Dedifferentiated amniotic fluid mesenchymal stem cell (primary cell): ENCODE measurements at regions not wholly inside any gene's neighbourhood (a gene's known extent, or its start where the extent isn't known, plus 50 kb on each side); places are given as distances from the start of the nearest gene placed in this dataset.
"Not testable (repeated sequence)": the region's sequence is repeated elsewhere in the genome, so short reads cannot be mapped to it uniquely, and the experiment has no call there.

Experiments
- DNase-seq: peaks from one replicate; pipeline ENCODE4 v3.0.0-alpha.2; 2016; ENCODE audit errors: extremely low spot score

DNA sequence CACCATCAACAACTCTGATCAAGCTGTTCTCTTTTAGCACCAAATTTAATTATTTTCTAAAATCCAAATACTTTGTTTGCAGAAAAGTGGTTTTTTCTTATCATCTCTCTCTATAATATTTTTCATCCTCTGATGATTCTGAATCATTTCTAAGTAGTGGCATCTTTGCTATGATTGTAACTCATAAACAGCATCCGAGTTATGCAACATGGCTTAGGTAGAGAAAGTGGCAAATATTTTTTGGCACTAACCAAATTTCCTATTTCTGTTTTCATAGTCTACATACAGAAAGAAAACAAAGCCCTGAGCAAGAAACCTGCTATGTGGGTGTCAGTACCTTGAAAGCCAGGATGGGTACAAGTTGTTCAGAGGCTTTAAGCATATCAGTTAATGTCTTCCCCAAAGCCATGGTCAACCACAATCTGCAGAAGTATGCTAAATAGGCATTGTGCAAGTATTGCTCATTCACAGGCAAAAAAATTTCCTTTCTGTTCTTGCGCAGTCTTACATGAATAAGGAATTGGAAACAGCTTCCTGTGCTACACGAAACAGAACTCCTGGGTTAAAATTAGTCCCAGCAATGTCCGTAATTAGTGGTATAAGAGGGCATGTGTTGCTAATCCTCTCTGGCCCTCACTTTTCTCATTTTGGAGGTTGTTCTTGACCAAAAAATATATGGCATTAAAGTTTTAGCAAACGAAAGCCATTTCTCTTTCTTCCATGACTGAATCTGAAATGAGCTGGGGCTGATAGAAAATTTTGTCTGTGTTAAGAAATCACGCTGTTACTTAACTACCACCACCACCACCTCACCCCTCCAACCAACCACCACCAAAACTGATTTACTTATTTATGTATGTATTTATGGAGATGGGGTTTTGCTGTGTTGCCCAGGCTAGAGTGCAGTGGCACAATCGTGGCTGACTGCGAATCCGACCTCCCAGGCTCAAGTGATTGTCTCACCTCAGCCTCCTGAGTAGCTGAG is 325.6 kb upstream of the MAGI2 start:
- peak; percentile 84 for DNase-seq

- no peak for DNase-seq
These were observed 322.4 kb upstream of the MAGI2 start for GRCh38 chr7:79775911-79776310.

- DNase-seq, result no peak
These were observed 320.7 kb upstream of the MAGI2 start for GRCh38 chr7:79774150-79774549.

- no peak for DNase-seq
These were observed 317.5 kb upstream of the MAGI2 start for GRCh38 chr7:79770970-79771369.

- no peak for DNase-seq
These were observed 316.6 kb upstream of the MAGI2 start for GRCh38 chr7:79770063-79770462.

DNA sequence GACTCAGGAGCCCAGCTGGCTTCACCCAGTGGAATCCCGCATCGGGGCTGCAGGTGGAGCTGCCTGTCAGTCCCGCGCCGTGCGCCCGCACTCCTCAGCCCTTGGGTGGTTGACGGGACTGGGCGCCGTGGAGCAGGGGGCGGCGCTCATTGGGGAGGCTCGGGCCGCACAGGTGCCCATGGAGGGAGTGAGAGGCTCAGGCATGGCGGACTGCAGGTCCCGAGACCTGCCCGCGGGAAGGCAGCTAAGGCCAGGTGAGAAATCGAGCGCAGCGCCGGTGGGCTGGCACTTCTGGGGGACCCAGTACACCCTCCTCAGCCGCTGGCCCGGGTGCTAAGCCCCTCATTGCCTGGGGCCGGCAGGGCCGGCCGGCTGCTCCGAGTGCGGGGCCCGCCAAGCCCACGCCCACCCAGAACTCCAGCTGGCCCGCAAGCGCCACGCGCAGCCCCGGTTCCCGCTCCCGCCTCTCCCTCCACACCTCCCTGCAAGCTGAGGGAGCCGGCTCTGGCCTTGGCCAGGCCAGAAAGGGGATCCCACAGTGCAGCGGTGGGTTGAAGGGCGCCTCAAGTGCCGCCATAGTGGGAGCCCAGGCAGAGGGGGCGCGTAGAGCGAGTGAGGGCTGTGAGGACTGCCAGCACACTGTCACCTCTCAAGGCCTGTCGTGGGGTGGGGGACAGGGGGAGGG is 314.6 kb upstream of the MAGI2 start:
- not testable (repeated sequence) for DNase-seq

DNA sequence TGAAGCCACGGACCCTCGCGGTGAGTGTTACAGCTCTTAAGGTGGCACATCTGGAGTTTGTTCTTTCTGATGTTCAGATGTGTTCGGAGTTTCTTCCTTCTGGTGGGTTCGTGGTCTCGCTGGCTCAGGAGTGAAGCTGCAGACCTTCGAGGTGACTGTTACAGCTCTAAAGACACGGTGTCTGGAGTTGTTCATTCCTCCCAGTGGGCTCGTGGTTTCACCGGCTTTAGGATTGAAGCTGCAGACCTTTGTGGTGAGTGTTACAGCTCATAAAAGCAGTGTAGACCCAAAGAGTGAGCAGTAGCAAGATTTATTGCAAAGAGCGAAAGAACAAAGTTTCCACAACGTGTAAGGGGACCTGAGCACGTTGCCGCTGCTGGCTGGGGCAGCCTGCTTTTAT is 313.7 kb upstream of the MAGI2 start:
- DNase-seq, result not testable (repeated sequence)

DNA sequence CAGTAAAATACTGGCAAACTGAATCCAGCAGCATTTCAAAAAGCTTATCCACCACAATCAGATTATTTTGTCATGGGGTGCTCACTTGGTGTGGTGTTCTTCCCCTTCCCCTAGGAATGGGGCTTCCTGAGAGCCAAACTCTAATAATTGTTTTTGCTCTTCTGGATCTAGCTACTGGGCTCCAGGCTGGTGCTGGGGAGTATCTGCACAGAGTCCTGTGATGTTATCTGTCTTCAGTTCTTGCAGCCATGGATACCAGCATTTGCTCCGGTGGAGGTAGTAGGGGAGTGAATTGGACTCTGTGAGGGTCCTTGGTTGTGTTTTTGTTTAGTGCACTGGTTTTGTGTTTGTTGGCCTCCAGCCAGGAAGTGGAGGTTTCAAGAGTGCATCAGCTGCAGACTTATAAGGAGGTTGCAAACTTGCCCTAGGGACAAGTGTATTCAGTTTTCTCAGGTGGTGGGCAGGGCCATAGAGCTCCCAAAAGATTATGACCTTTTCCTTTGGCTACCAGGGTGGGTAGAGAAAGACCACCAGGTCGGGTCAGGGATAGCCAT is 308.5 kb upstream of the MAGI2 start:
- no peak for DNase-seq

DNA sequence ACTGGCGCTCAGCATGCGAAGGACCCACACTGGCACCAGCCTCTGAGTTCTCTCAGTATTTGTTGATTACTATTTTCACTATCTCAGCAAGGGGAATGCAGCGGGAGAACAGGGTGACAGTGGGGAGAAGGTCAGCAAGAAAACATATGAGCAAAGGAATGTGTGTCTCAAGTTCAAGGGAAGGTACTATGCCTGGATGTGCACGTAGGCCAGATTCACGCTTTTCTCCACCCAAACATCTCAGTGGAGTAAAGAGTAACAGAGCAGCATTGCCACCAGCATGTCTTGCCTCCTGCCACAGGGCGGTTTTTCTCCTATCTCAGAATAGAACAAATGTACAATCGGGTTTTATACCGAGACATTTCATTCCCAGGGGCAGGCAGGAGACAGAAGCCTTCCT is 297.5 kb upstream of the MAGI2 start:
- not testable (repeated sequence) for DNase-seq

- DNase-seq, result no peak
These were observed 296.4 kb upstream of the MAGI2 start for GRCh38 chr7:79749856-79750255.

DNA sequence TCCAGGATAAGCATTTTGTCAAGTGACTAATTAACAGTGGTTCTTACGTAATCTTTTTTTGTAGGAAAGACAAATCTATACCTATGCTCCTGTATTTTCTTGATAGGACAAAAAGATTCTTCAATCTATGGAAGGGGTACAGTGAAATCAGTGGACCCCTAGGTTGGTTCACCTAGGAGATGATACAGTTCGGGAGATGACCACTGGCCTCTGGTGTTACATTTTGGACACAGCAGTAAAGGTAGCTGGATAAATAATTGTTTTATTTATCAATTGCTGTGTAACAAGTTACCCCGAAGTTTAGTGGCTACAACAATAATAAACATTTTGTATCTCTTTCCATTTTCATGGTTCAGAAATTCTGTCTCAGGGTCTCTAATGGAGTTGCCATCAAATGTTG is 288.2 kb upstream of the MAGI2 start:
- no peak for DNase-seq

DNA sequence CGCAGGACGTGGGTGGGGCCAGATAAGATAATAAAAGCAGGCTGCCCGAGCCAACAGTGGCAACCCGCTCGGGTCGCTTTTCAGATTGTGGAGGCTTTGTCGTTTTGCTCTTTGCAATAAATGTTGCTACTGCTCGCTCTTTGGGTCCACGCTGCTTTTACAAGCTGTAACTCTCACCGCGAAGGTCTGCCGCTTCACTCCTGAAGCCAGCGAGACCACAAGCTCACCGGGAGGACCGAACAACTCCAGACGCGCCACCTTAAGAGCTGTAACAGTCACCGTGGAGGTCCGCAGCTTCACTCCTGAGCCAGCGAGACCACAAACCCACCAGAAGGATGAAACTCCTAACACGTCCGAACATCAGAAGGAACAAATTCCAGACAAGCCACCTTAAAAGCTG is 286.6 kb upstream of the MAGI2 start:
- DNase-seq, result no peak

DNA sequence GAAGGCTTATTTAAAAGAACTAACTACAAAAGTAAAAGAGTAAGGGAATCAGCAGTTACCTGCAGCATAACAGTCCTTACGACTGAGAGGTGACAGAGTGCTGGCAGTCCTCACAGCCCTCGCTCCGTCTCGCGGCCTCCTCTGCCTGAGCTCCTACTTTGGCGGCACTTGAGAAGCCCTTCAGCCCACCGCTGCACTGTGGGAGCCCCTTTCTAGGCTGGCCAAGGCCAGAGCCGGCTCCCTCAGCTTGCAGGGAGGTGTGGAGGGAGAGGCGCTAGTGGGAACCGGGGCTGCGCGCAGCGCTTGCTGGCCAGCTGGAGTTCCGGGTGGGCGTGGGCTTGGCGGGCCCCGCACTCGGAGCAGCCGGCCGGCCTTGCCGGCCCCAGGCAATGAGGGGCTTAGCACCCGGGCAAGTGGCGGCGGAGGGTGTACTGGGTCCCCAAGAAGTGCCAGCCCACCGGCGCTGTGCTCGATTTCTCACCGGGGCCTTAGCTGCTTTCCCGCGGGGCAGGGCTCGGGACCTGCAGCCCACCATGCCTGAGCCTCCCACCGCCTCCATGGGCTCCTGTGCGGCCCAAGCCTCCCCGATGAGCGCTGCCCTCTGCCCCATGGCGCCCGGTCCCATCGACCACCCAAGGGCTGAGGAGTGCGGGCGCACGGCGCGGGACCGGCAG is 285.7 kb upstream of the MAGI2 start:
- not testable (repeated sequence) for DNase-seq

DNA sequence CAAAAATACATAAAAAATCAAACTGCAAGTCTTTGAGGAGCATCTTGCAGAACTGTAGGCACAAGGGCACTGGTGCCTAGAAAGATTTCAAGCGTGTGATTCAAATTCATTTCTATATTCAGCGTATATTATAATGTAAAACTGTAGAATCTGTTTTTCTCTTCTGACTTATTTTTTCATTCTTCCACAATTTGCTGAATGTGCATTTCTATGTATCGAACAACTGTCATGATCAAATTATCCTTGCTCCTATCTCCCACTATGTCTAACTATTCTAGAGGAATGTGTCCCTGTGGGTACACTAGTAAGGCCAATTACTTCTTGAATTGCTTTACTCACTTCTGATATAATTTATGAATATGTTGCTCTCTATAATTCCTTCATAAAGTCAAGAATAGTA is 283.0 kb upstream of the MAGI2 start:
- DNase-seq, result no peak

GRCh38 chr7:79735012-79735411 is 281.5 kb upstream of the MAGI2 start:
- DNase-seq, result no peak

GRCh38 chr7:79734181-79734580 is 280.7 kb upstream of the MAGI2 start:
- DNase-seq, result no peak

GRCh38 chr7:79732535-79732934 is 279.1 kb upstream of the MAGI2 start:
- no peak for DNase-seq

GRCh38 chr7:79730971-79731370 is 277.5 kb upstream of the MAGI2 start:
- DNase-seq, result no peak

DNA sequence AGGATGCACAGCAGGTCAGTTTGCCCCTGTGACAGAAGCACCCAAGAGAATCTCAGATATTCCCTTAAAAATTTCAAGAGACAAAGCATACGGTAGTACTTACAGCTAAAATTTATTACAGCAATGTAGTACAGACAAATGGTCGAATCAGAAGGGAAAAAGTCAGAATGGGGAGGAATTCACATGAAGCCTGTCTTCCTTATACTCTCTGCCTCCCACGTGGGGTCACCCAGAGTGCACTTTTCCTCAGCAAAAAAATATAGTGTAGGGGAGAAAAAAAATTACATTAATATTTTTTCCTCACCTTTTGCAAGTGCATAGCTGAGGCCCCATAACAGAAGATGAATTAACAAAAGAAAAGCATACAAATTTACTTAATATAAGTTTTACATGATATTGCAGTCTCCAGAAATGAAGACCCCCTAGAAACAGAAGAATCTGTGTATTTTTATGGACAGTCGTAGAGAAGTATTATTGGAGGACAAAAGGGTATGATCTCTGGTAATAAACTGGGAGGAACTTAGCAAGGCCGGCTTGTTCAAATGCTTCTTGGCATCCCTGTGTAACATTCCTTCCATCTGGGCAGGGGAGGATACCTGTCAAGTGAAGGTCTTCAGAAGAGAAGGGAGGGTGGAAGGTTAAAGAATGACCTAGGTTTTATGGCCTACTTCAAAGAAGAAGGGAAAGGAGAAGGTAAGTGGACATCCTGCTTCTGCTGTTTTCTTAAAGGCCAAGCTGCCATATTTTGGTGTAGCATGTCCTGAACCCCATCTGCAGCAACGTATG is 270.6 kb upstream of the MAGI2 start:
- DNase-seq, result no peak

DNA sequence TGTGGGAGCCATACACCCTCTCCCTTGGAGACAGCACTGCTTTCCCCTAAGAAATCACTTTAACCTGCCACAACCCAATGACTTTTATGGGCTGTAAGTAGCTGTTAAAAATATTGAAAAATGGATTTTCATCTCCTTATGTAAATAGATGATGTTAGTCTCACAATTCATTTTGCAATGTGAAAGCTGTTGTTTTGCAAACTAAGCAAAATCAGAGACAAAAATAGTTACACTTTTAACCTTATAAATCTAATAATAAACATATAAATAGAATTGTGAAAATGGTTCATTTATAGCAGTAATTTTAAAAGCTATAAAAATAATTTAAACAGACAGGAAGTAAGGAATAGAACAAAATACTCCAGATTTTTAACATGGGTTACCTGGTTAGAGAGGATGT is 268.8 kb upstream of the MAGI2 start:
- no peak for DNase-seq

DNA sequence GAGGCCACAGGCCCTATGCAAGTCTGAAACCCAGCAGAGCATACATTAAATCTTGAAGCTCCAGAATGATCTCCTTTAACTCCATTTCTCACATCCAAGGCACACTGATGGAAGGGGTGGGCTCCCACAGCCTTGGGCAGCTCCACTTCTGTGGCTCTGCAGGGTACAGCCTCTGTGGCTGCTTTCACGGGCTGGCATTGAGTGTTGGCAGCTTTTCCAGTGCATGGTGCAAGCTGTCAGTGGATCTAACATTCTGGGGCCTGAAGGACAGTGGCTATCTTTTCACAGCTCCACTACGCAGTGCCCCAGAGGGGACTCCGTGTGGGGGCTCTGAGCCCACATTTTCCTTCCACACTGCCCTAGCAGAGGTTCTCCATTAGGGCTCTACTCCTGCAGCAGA is 265.7 kb upstream of the MAGI2 start:
- no peak for DNase-seq
